MM.1S (cell line): ENCODE measurements at regions not wholly inside any gene's neighbourhood (a gene's known extent, or its start where the extent isn't known, plus 50 kb on each side); places are given as distances from the start of the nearest gene placed in this dataset.
"Not testable (repeated sequence)": the region's sequence is repeated elsewhere in the genome, so short reads cannot be mapped to it uniquely, and the experiment has no call there.

Experiments used
- DNase-seq: peaks from one replicate; pipeline ENCODE4 v3.0.0-alpha.2; 2015
- H2AFZ ChIP-seq: fragments of 300-600 bp; sonication (generic); 2 replicates; pipeline ENCODE4 v1.6.0; 2016; ENCODE audit warnings: antibody characterized with exemption, low read length
- H3F3A ChIP-seq: fragments of 300-600 bp; sonication (generic); 2 replicates; pipeline ENCODE4 v1.6.1; 2016; ENCODE audit warnings: mild to moderate bottlenecking, antibody characterized with exemption, low read length, moderate library complexity, mixed read lengths; ENCODE audit not compliant: insufficient read depth
- H3K27ac ChIP-seq: fragments of 300-600 bp; sonication (generic); 2 replicates; pipeline ENCODE4 v1.5.1; 2016; ENCODE audit warnings: mild to moderate bottlenecking, low read length
- H3K27me3 ChIP-seq: fragments of 300-600 bp; sonication (generic); replicated peaks from 2 replicates; pipeline ENCODE4 v1.6.0; 2016; ENCODE audit warnings: low read length; ENCODE audit not compliant: insufficient read depth
- H3K36me3 ChIP-seq: fragments of 300-600 bp; sonication (generic); replicated peaks from 2 replicates; pipeline ENCODE4 v1.6.1; 2016; ENCODE audit warnings: mild to moderate bottlenecking, low read length, mixed read lengths; ENCODE audit not compliant: insufficient read depth
- H3K4me1 ChIP-seq: fragments of 300-600 bp; sonication (generic); 2 replicates; pipeline ENCODE4 v1.6.1; 2016; ENCODE audit warnings: low read length, mixed read lengths
- H3K4me2 ChIP-seq: fragments of 300-600 bp; sonication (generic); 2 replicates; pipeline ENCODE4 v1.6.0; 2016; ENCODE audit warnings: low read depth, low read length
- H3K4me3 ChIP-seq: fragments of 300-600 bp; sonication (generic); 2 replicates; pipeline ENCODE4 v1.5.1; 2016; ENCODE audit warnings: low read length, mixed read lengths
- H3K79me2 ChIP-seq: fragments of 300-600 bp; sonication (generic); 2 replicates; pipeline ENCODE4 v1.6.1; 2016; ENCODE audit warnings: mixed run types, low read length, mixed read lengths
- H3K9ac ChIP-seq: fragments of 300-600 bp; sonication (generic); 2 replicates; pipeline ENCODE4 v1.6.1; 2016; ENCODE audit warnings: low read length, mixed read lengths
- H3K9me2 ChIP-seq: fragments of 300-600 bp; sonication (generic); replicated peaks from 2 replicates; pipeline ENCODE4 v1.6.1; 2016; ENCODE audit warnings: mild to moderate bottlenecking, low read length, mixed read lengths; ENCODE audit not compliant: insufficient read depth
- H3K9me3 ChIP-seq: fragments of 300-600 bp; sonication (generic); replicated peaks from 2 replicates; pipeline ENCODE4 v1.6.1; 2016; ENCODE audit warnings: mild to moderate bottlenecking, low read length, mixed read lengths; ENCODE audit not compliant: insufficient read depth
- H4K20me1 ChIP-seq: fragments of 300-600 bp; sonication (generic); 2 replicates; pipeline ENCODE4 v1.6.1; 2016; ENCODE audit warnings: mild to moderate bottlenecking, low read length, moderate library complexity, mixed read lengths; ENCODE audit not compliant: insufficient read depth
- CTCF ChIP-seq: fragments of 300-600 bp; sonication (generic); IDR thresholded peaks from 2 replicates; pipeline ENCODE4 v1.5.1; 2016; ENCODE audit warnings: antibody characterized with exemption, low read length, mixed read lengths
- EZH2 ChIP-seq: fragments of 300-600 bp; sonication (generic); optimal IDR thresholded peaks from 2 replicates; pipeline ENCODE3; 2017; ENCODE audit warnings: low read depth, mild to moderate bottlenecking, antibody characterized with exemption, low read length, mixed read lengths
- EZH2phosphoT487 ChIP-seq: fragments of 300-600 bp; sonication (generic); IDR thresholded peaks from 2 replicates; pipeline ENCODE4 v1.6.1; 2018; ENCODE audit warnings: antibody characterized with exemption, low read length

- peaks cover 14% of the 10 kb centered on the region for H3K4me1 ChIP-seq
- no peaks in the 10 kb centered on the region for H3K79me2 ChIP-seq
- no peaks in the 10 kb centered on the region for H3K9me2 ChIP-seq
- H3F3A ChIP-seq, result no peaks in the 10 kb centered on the region
- no peak overlapping the region for H2AFZ ChIP-seq
- H3K27me3 ChIP-seq, result no peaks in the 10 kb centered on the region
- H3K27ac ChIP-seq, result no peak overlapping the region
- no peak overlapping the region for H3K4me2 ChIP-seq
- no peak for TF ChIP-seq CTCF
- no peak for TF ChIP-seq EZH2
- no peaks in the 10 kb centered on the region for H3K36me3 ChIP-seq
- H4K20me1 ChIP-seq, result no peaks in the 10 kb centered on the region
- H3K4me3 ChIP-seq, result no peak overlapping the region
- no peak for DNase-seq
- no peak overlapping the region for H3K9ac ChIP-seq
- no peaks in the 10 kb centered on the region for H3K9me3 ChIP-seq
These were observed 60.6 kb upstream of the ETV3 start for GRCh38 chr1:157198619-157199420.

DNA sequence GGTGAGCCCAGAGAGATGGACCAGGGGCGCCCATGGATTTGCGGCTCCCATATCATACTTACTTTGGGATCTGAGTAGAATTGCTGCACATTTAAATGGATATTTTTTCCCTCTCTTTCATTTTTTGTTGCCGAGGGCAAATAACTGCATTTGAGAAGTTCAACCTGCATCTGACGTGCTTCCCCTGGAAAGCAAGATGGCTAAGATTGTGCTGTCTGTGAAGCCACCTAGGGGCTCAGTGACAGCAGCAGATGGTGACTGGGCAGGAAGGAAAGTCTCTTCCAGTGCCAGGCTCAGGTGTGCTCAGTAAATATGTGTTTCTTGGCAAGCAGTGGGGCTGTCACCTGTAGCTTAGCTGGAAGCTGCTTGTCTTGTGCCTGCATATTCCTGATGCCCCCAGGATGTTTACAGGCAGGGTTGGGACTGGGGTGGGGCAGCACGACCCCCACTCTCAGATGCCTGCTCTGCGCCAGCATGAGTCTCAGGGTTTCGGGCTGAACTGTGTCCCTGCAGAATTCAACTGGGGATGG is 59.8 kb upstream of the ETV3 start:
- no peak for DNase-seq
- no peaks in the 10 kb centered on the region for H3K27me3 ChIP-seq
- no peaks in the 10 kb centered on the region for H3K9me3 ChIP-seq

GRCh38 chr1:157196670-157197456 is 58.7 kb upstream of the ETV3 start:
- peak; percentile 21 for TF ChIP-seq CTCF
- Histone ChIP-seq H3K4me1 (peaks cover 16% of the 10 kb centered on the region), H3K4me2 (peak overlapping the region; percentile 15; the same call in 1 of the 2 replicates)
- H2AFZ ChIP-seq, H3K9me3 ChIP-seq, H3K36me3 ChIP-seq, H3K4me3 ChIP-seq, H3K9me2 ChIP-seq, H3K79me2 ChIP-seq, H3K9ac ChIP-seq, H3K27me3 ChIP-seq, H3K27ac ChIP-seq, DNase-seq, H3F3A ChIP-seq, H4K20me1 ChIP-seq: not testable (repeated sequence)

More for the DNA sequence above, 59.8 kb upstream of the ETV3 start:
- no peak overlapping the region for H2AFZ ChIP-seq
- no peaks in the 10 kb centered on the region for H3K9me2 ChIP-seq
- no peak for TF ChIP-seq EZH2
- no peak for TF ChIP-seq EZH2phosphoT487
- TF ChIP-seq CTCF, result no peak
- no peaks in the 10 kb centered on the region for H3K36me3 ChIP-seq
- H3K27ac ChIP-seq, result no peak overlapping the region
- H3K4me3 ChIP-seq, result no peak overlapping the region
- no peak overlapping the region for H3K9ac ChIP-seq
- no peak overlapping the region for H3K4me2 ChIP-seq
- H3K4me1 ChIP-seq, result peaks cover 16% of the 10 kb centered on the region
- H3F3A ChIP-seq, result no peaks in the 10 kb centered on the region
- no peaks in the 10 kb centered on the region for H4K20me1 ChIP-seq
- no peaks in the 10 kb centered on the region for H3K79me2 ChIP-seq
